ENCODE measurements at regions not wholly inside any gene's neighbourhood (a gene's known extent, or its start where the extent isn't known, plus 50 kb on each side); places are given as distances from the start of the nearest gene placed in this dataset.

GRCh38 chr4:63393544-63393943 is 1015.7 kb downstream of the TECRL start (continued):
- TF ChIP-seq ZNF462 (CRISPR knock-in tag; IDR thresholded peaks at IDR 0.05) = no peak
- no peak for TF ChIP-seq CTCF (conservative IDR thresholded peaks at IDR 0.05; ENCODE audit: low read depth in 2 of 2)
- TF ChIP-seq ETS1 (IDR thresholded peaks at IDR 0.05) = no peak
- no peak for TF ChIP-seq POLR2AphosphoS5 (IDR thresholded peaks at IDR 0.05; ENCODE audit: low read depth)
- no peak for TF ChIP-seq STAT1 (IDR thresholded peaks at IDR 0.05; ENCODE audit: unreplicated experiment)

- Histone ChIP-seq H3K4me1 (ENCODE audit: insufficient read depth) (no peaks in the 10 kb centered on the region), H3K4me2 (no peak overlapping the region), H3K4me3 (no peak overlapping the region), H3F3A (replicated peaks; ENCODE audit: low read depth) (no peaks in the 10 kb centered on the region), H3K9me2 (ENCODE audit: insufficient read depth) (no peaks in the 10 kb centered on the region), H4K20me1 (replicated peaks; ENCODE audit: insufficient read depth) (no peaks in the 10 kb centered on the region), H3K36me3 (ENCODE audit: insufficient read depth) (no peaks in the 10 kb centered on the region; the same call in 1 of the 2 replicates), H3K27ac (ENCODE audit: low read depth) (no peak overlapping the region), H3K27me3 (ENCODE audit: insufficient read depth) (no peaks in the 10 kb centered on the region), H2AFZ (no peak overlapping the region), H3K79me2 (replicated peaks; ENCODE audit: insufficient read depth) (no peaks in the 10 kb centered on the region)
- Mint-ChIP-seq H3K27me3 (ENCODE audit: insufficient read depth, low read depth, poor library complexity) (no peaks in the 10 kb centered on the region), H3K36me3 (ENCODE audit: low read depth) (no peaks in the 10 kb centered on the region; the same call in 2 of the 3 replicates), H3K27ac (no peak overlapping the region), H3K9me3 (peaks cover 8% of the 10 kb centered on the region; the same call in 1 of the 3 replicates), H3K4me1 (no peaks in the 10 kb centered on the region), H3K4me3 (no peak overlapping the region)
- no peak for ATAC-seq
- DNase-seq (ENCODE audit: low spot score) = no peak
- TF ChIP-seq JUNB (IDR thresholded peaks at IDR 0.05; ENCODE audit: unreplicated experiment) (no peak), POLR2AphosphoS5 (IDR thresholded peaks at IDR 0.05; ENCODE audit: low read depth) (no peak), CTCF (conservative IDR thresholded peaks at IDR 0.05; ENCODE audit: low read depth in 2 of 2) (no peak), EZH2phosphoT487 (IDR thresholded peaks at IDR 0.05; ENCODE audit: unreplicated experiment) (no peak), REST (IDR thresholded peaks at IDR 0.05; ENCODE audit: unreplicated experiment) (no peak), STAT1 (IDR thresholded peaks at IDR 0.05; ENCODE audit: unreplicated experiment) (no peak)
Measured at GRCh38 chr4:63379750-63380522, 1029.3 kb downstream of the TECRL start.
